NCI-H1436 (cell line): ENCODE measurements at regions not wholly inside any gene's neighbourhood (a gene's known extent, or its start where the extent isn't known, plus 50 kb on each side); places are given as distances from the start of the nearest gene placed in this dataset.
"Not testable (repeated sequence)": the region's sequence is repeated elsewhere in the genome, so short reads cannot be mapped to it uniquely, and the experiment has no call there.

Source experiments
- DNase-seq: peaks from one replicate; lab custom pipeline; 2025; lab: John Stamatoyannopoulos, UW

DNA sequence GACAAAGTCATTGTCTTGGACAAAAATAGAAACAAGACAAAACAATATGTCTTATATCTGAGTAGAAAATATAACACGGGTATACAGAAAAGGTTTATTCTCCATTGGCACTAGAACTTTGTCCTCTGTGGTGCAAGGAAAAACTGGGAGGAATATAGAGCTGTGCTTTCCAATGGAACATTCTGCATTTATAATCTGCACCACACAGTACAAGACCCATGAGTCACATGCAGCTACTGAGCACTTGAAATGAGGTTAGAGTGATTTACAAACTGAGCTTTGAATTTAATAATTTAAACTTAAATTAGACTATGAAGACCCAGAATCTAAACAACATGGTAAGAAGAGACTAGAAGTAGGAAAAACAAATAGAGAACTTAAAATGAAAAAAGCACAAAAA lies 86.1 kb downstream of the RAP2A start:
- DNase-seq: no peak

DNA sequence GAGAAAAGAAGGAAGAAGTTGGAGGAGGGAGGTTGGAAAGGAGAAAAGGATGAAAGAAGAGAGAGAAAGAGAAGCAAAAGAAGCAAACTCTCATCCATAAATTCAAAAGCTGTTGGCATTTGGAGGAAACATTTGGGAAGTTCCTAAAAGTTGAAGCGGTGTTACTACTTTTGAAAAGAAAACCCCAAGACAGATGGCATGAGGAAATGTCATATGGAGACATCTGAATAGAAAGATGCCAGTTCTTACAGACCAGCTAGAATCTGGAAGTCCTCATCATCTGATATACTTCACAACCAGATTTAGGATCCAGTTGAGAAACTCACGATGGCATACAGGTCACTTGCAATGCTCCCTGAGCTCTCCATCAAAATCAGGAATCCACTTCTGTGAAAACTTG lies 86.9 kb downstream of the RAP2A start:
- no peak for DNase-seq

DNA sequence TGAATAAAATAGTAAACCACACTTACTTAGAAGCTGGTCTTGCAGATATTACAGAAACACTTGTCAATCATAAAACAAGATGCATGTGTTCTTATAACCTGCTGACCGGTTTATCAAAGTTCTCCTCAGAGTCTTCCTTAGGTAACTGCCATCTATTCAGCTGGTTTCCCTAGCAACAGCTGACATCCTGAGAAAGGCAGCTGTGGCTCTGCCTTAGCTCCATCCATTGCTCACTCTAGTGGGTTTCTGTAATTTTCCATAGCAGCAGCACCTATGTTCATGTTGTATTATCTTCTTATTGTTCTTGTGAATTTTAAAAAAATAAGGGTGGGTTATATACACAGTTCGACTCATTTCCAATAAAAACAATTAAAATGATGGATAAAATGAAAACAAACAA lies 87.8 kb downstream of the RAP2A start:
- DNase-seq: no peak

DNA sequence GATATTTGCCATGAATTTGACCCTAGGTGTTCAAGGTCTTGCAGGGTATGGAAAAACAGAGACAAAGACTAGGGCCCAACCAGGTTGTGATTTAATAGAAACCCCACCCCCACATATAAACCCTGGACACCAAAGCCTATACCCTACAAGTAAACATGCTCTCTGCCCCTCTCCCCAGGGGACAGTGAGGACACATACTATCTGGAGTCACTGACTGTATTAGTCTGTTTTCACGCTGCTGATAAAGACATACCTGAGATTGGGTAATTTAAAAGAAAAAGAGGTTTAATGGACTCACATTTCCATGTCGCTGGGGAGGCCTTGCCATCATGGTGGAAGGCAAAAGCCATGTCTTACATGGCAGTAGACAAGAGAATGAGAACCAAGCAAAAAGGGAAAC lies 88.3 kb downstream of the RAP2A start:
- no peak for DNase-seq

DNA sequence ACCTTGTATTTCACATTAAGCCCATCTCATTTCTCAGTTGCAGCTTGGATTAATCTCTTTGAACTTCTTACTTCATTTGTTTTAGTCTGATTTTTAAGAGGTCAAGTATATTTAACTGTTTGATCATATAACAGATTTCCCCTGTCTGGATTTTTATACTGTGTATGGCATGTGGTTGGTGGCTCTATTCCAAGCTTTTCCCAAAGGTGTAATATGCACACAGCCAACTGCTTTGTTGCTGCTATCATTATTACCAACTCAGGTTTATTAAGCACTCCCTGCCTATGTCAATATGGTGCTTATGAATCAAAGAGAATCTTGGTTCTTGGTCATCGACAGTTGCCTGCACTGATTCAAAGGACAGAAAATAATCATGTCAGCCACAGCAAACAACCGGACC lies 92.6 kb downstream of the RAP2A start:
- DNase-seq: no peak

DNA sequence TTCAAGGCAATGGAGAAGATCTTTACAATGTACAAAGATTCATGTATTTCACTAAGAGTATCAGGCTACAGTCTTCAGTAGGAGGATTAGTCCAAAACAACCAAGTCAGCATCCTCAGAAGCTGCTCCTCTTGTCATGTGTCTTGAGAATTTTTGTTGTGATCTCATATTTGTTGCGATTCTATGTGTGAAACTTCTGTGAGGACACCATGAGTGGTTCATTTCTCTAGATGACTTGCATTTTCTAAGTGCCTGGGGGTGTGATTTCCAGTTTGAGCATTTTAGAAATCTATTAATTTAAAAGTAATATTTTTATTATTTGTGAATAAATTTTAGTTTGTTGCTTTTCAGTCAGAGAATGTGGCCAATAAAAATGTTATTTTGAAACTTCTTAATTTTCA lies 94.5 kb downstream of the RAP2A start:
- DNase-seq: no peak

DNA sequence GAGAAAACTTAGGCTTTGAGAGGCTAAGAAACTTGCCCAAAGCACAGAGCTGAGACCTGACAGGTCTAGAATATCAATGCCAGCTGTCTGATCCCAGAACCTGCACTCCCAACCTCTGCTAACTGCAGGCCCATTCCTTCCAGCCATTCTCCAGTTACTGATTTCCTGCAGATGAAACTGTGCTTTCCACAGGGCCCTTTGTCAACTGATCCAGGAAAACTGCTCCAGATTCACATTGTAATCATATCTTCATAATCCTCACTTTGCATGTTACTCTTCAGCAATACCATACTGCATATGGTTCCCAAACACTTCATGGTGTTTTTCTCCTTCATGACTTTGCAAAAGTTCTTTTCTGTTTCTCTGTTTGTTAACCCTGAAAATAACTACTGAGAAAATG lies 100.6 kb downstream of the RAP2A start:
- DNase-seq: no peak

DNA sequence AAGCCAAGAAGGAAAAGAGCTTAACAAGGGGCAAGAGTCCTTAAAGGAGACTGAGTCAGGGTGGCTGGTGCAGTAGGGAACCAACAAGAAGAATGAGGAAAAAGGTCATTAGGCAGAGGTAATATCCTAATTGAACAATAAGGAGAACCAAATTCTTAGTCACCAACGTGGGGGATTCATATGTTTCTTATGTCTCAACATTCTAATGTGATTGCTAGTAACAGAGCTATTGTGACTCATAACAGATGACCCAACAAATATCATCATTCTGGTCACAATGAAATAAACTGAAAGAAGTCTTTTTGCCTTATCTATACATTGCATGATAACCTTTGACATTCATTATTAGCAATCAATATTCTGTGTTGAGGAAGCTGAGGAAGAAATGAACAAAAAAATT lies 101.6 kb downstream of the RAP2A start:
- DNase-seq: no peak

DNA sequence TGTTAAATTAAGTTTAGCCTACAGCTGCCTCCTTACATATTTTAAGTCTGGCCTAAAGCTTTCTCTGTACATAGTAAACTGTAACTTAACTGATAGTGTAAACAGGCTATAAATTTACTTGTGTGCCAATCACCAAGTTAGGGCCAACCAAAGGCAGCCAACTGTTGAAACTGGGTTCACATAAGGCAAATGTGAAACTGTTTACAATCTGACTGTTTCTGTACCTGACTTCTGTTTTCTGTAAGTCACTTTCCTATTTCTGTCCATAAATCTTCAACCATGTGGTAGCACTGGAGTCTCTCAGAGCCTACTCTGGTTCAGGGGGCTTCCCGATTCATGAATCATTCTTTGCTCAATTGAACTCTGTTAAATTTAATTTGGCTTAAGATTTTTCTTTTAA lies 103.1 kb downstream of the RAP2A start:
- DNase-seq: no peak

DNA sequence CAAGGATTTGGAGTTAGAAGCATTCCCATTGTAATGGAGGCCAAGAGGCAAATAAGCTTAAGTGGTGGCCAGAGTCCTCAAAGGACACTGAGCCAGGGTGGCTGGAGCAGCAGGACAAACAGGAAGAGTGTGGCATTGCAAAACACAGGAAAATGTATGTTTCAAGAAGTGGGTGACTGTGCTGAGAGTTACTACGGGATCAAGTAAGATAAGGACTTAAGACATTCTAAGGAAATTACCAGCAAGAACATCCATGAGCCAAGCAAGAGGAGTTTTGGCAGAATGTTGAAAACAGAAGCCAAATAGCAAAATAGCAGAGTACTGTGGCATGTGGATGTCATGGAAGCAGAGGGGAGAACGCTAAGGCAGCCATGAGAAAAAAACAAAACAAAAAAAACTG lies 104.2 kb downstream of the RAP2A start:
- DNase-seq: no peak

DNA sequence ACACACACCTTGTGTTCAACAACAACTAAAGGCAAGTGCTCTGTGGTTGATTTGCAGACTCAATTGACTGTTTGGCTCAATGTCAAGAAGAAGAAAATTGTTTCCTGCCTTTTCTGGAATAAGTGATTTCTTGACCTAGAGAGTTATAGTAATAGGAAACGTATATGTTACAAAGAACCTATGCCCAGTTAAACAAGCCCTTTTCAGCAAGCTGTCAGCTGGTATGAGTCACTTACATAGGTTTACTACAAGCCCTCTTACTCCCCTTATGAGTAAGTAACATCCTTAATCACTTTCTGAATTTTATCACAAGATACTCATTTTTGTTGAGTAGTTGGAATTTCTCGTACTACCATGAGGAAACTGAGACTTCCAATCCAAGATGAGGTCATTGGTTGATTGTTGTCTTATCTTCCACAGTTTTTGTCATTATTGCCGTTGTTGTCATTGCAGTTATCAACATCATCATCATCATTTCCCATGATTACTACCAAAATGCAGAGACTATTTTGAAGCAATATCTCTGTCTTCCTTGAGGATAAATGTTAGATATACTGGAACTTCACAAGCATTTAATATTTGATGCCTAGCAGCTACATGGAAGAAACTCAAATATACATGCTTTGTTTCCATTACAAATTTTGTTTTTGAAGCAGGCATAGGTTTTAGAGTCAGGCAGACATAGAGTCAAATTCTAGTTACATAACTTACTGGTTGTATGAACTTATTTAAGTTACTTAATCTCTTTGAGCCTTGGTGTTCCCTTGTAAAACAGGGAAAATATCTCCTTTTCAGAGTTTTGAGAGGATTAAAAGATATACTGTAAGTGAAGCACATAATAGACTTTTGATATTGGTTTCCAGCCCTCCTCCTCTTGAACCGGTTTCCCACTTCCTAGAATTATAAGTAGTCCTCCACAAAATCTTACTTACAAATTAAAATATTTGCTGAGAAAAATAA lies 106.0 kb downstream of the RAP2A start:
- no peak for DNase-seq

DNA sequence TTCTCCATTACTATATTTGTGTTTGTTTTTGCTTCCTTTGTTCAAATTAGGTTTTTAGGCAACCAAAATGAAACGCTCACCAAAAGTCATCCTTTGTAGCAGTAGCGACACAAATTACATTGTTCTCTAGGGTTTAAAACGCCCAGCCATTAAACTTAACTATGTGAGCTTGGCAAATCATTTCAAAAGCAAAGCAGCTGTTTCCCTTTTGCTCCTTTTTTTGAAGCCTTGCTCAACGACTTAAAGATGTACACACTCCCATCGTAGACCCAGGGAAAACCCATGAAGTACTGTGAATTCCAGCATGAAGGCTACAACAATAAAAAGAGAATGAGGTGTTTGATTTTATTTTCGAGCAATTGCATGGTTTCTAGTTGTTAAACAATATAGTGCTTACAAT lies 106.7 kb downstream of the RAP2A start:
- peak; percentile 15 for DNase-seq

DNA sequence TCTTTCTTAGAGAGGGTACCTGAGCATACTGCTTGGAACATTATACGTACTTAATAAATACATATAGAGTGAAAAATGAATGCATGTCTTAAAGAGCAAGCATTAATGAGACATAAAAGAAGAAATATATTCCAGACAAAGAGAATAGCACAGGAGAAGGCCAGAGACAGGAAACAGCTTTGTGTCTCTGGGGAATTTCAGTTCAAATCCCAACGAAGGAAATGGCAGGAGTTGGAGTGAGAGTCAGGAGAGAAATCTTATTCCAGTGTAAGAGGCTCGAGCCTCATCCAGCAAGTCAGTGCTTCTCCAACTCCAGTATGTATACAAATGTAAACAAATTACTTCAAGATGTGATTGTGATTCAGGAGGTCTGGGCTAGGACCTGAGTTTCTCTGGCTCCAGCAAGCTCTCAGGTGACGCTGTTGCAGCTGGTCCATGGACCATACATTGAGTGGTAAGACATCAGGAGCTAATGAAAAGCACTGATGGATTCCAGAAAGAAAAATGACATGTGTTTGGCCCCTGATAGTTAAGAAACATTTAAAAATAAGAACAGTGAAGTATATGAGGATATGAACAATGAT lies 108.2 kb downstream of the RAP2A start:
- no peak for DNase-seq

DNA sequence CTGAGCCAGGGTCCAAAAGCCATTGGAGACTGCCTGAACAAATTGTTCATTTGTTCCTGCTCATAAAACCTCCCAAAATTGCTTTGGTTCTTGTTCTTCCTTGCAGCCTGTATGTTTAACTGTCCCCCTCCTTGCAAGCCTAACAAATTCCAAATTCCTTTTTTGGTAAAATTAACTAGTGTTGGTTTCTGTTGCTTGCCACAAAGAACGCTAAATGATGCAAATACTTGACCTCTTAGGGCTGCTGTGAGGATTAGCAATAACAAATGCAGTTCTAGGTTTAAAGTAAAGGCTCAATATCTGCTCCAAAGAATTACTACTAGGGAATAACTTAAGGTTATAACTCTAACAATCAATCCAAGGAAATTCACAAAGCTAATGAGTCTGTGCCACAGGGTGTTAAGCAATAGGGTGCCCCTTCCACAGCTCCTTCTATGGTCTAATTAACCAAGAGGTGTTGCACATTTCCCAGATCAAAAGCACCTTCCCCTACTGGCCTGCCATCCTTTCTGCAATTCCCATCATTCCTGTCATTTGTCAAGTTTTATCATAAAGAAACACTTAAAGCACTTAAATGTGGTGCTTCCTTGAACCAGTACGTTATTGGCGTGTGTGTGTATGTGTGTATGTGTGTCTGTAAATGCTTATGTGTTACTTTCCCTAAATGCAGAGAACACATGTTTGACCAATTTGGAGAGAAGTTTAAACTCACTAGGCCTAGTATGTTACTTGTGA lies 110.2 kb downstream of the RAP2A start:
- no peak for DNase-seq

DNA sequence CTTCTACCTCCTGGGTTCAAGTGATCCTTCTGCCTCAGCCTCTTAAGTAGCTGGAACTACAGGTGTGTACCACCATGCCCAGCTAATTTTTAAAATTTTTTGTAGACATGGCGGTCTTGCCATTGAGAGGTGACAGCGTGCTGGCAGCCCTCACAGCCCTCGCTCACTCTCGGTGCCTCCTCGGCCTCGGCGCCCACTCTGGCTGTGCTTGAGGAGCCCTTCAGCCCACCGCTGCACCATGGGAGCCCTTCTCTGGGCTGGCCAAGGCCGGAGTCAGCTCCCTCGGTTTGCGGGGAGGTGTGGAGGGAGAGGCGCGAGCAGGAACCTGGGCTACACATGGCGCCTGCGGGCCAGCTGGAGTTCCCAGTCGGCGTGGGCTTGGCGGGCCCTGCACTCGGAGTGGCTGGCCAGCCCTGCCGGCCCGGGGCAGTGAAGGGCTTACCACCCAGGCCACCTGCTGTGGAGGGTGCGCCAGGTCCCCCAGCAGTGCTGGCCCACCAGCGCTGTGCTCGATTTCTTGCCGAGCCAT lies 111.1 kb downstream of the RAP2A start:
- DNase-seq: not testable (repeated sequence)

DNA sequence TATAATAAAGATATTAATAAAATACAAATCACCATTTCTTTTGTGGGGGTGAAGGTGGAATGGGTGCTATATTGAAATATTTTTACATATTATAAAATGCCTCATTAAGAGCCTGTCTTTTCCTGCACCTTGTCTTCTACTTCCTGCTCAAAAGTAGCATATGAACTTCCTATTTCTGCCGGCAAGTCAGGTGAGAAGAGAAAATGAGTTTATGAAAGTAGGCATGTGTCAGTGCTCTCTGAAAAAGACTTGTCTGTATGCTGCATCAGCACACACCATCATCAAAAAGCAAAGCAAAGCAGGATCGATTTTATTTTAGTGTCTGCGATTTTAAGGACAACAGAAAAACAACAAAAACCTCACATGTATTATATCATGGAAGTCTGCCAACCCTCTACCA lies 114.2 kb downstream of the RAP2A start:
- DNase-seq: no peak

DNA sequence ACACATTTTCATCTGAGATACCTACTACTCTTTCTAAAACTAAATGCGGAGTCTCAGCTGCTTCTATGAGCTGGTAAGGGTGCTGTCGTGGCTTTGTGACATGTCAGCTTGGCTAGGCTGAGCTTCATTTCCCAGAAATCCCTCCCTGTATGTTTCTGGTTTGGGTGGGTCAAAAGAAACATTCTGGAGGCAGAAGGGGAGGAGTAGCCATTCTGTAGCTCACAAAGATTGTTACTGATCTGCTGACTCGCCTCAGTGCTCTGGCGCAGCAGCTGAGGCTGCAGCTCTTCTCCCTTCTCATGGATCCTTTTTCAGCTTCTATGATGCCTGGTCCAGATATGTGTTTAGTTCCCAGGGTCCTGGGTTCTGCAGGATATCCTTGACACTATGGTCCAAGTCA lies 114.7 kb downstream of the RAP2A start:
- no peak for DNase-seq

DNA sequence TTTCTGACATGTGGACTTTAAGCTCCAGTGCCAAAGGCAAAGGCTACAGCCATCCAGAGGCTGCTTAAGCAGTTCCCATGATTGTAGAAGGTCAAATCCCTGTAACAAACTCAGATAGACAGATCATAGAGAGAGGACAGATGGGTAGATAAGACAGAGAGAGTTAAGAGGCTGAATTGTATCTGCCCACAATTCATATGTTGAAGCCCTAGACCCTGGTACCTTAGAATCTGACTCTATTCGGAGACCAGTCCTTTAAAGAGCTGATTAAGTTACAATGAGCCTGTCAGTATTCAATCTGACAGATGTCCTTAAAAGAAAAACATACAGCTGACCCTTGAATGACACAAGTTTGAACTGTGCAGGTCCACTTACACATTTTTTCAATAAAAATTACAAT lies 115.2 kb downstream of the RAP2A start:
- no peak for DNase-seq

DNA sequence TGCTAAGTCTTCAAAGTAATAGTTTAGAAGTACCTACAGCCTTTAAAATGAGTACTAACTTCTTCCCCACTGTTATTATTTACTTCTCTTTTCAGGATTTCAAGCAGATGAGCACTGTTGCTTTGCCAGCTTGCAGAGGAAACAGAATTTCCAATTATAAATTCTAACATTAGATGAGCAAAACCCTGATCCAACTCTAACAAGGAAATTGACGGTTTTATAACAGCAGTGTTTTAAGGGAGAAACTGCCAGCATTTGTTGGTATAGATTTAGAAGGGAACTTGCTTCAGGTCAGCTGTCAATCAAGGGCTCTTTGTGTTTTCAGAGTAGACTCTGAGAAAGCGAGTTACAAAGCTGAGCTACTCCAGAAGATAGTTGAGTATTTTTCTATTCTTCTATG lies 120.5 kb downstream of the RAP2A start:
- DNase-seq: no peak

DNA sequence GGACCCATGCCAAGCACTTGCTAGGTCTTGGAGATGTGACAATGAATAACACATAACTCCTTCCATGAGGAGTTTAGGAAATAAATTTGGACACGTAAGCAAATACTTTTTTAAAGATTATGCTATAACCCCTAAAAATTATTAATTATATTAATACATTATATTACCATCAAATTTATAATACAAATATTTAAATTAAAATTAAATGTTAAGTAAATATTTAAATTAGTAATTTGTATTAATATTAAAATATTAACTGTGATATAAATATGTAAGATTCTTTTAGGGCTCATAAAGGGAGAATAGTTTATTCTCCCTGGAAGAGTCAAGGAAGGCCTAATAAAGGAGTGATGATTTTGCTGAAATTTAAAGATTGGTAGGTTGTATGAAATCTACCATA lies 121.1 kb downstream of the RAP2A start:
- no peak for DNase-seq

DNA sequence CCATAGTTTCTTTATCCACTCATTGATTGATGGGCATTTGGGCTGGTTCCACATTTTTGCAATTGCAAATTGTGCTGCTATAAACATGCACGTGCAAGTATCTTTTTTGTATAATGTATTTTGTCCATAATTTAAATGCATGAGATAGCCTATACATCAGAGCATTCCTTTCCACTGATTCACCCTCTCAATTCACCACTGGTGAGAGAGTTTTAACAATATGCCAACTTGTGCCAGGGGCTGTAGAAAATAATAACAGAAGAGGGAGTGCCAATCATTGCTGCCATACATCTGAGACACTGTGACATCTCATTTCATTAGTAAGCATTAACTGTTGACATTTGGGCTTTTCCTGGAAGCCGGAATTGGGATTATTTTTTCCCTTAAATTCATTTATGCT lies 125.1 kb downstream of the RAP2A start:
- DNase-seq: no peak

DNA sequence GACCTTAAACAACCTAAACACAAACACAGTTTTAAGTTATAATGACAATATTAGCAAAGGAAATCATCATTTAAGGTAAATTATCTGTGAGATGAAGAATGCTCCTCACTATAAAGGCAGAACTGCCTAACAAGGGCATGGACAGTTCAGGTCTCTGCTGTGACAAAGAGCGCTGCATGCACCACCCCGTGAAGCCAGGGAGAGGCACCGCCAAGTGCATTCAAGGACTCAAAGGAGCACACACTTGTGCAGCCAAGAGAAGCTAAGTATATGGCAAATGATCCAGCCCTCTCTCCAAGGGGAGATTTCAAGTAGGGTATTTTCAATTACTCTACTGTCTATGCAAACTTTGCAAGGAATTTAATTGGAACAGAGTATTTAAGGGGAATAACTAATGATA lies 126.0 kb downstream of the RAP2A start:
- DNase-seq: no peak

DNA sequence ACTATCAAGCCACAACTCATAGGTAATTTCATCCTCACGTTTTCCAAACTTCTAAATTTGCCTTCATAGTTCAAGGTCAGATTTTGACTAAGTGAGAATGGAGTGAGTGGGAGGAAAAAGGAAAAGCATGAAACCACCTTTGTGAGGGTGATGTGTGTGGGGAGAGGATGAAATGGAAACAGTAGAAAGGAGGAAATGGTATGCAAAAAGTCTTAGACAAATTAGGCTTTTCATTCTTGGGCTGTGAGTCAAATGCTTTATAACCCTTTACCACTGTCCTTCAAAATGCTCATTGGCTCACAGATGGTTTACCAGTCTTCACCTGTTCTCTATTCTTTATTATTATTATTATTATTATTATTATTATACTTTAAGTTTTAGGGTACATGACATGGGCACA lies 127.2 kb downstream of the RAP2A start:
- no peak for DNase-seq
